ENCODE measurements at regions not wholly inside any gene's neighbourhood (a gene's known extent, or its start where the extent isn't known, plus 50 kb on each side); places are given as distances from the start of the nearest gene placed in this dataset.

DNA sequence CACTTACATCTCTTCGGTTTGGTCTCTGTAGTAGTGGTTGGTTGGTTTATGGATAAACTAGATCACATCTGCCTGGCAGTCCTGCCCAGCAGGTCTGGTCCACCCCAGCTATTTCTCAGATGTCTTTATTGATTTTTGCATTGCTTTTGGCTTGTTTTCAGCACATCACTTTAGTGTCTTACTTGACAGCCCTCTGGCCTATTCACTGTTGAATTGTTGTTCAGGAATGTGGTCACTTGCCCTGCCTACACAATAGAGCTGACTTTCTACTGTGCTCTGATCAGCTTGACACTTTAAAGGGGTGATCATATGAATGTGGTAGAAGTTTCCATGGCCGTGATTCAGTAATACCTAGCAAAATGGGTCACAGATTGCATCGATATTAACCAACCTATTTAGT is 719.2 kb upstream of the LRRN3 start:
- no peak overlapping the region for H3K4me3 ChIP-seq (ENCODE audit: low read depth, low read length)
- TF ChIP-seq, protein P1, sequence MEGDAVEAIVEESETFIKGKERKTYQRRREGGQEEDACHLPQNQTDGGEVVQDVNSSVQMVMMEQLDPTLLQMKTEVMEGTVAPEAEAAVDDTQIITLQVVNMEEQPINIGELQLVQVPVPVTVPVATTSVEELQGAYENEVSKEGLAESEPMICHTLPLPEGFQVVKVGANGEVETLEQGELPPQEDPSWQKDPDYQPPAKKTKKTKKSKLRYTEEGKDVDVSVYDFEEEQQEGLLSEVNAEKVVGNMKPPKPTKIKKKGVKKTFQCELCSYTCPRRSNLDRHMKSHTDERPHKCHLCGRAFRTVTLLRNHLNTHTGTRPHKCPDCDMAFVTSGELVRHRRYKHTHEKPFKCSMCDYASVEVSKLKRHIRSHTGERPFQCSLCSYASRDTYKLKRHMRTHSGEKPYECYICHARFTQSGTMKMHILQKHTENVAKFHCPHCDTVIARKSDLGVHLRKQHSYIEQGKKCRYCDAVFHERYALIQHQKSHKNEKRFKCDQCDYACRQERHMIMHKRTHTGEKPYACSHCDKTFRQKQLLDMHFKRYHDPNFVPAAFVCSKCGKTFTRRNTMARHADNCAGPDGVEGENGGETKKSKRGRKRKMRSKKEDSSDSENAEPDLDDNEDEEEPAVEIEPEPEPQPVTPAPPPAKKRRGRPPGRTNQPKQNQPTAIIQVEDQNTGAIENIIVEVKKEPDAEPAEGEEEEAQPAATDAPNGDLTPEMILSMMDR (IDR thresholded peaks at IDR 0.05; ENCODE audit: borderline replicate concordance, insufficient read depth, low read depth, low read length) = no peak

DNA sequence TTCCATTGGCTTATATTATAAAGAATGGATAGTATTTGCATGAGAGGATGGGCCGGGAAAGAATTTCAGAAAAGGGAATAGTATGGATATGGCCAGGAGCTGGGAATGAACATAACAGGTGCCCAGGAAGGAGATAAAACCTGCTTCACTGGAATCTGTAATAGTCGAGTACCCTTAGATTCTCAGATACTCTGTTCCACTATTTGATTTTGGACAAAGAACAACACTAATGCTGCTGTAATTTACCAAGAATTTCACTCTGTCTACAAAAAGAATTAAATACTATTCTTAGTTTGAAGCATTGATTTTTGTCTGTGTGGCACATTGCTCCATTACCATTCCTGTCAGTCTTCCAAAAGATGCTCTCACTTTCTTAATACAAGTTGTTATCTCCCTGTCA is 718.2 kb upstream of the LRRN3 start:
- H3K4me3 ChIP-seq (ENCODE audit: low read depth, low read length) = no peak overlapping the region
- TF ChIP-seq, protein P1 (IDR thresholded peaks at IDR 0.05; ENCODE audit: borderline replicate concordance, insufficient read depth, low read depth, low read length) = no peak

DNA sequence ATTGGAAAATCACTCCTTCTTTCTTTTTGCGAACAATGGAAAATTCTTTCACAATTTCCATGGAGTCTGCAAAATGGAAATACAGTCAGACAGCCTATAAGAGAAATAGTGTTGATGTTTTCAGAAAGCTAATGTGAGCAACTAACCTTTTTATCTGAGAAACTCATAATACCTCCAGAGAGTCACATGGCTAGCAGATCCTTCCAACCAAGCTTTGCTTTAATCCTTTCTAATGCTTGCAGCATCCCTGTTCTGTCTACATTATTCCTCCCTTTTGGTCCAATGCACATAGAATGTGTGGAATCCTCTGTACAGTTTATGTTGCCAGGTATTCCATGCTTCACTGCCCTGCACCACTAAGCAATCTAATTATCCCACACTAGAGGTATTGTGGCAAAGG is 717.5 kb upstream of the LRRN3 start:
- TF ChIP-seq, protein P1 (IDR thresholded peaks at IDR 0.05; ENCODE audit: borderline replicate concordance, insufficient read depth, low read depth, low read length) = no peak
- no peak overlapping the region for H3K4me3 ChIP-seq (ENCODE audit: low read depth, low read length)

DNA sequence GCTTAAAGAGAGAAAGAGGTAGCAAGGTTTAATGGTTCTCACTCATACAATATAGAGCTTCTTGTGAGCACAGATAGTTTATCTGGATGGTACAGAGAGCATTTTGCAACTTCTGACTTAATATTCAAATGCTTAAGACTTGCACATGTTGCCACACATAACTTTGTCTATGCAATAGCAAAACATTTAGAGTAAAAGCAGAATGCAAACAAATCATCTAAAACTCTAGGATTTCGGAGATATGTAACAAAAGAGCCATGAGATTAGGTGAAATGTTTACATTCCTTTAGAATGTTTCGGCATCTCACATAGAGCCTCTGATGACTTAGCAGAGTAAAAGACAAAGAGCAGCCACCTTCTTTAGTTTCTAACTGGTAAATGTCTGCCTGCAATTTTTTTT is 717.1 kb upstream of the LRRN3 start:
- no peak overlapping the region for H3K4me3 ChIP-seq (ENCODE audit: low read depth, low read length)
- TF ChIP-seq, protein P1 (IDR thresholded peaks at IDR 0.05; ENCODE audit: borderline replicate concordance, insufficient read depth, low read depth, low read length) = no peak

DNA sequence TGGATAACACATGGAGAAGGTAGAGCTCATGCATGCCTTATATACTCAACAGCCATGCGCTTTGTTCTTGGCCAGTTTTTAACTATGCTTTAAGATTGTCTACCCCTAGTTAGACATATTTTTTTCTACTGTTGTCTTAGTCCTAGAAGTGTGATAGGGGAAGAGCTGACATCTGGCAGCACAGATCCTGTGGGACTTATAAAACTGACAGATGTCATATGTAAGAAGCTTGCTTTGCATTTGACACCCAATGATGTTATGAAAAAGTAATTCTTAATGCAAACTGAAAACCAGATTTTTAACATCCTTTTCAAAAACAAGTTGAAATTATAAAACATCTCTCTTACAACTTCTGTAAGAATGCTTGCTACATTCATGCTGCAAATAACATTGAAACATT is 715.9 kb upstream of the LRRN3 start:
- TF ChIP-seq, protein P1 (IDR thresholded peaks at IDR 0.05; ENCODE audit: borderline replicate concordance, insufficient read depth, low read depth, low read length) = no peak
- H3K4me3 ChIP-seq (ENCODE audit: low read depth, low read length) = no peak overlapping the region

DNA sequence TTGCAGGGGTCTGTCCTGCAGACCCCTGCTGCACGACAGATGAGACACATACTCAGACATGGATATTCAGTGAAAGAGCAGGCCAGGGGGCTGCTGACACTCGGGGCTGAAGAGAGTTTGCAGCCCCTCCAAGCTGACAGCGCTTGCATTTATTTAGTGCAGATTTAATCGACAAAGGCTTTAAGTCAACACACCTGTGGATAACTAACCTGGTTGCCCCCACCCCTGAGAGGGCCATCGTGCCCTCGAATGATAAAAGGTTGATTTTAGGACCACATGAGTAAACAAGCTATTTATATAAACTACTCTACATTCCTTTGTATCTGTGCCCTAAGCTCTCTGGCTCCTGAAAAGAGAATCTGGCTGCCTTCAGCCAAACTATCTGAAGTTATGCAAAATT is 708.2 kb upstream of the LRRN3 start:
- H3K4me3 ChIP-seq (ENCODE audit: low read depth, low read length) = no peak overlapping the region
- TF ChIP-seq, protein P1 (IDR thresholded peaks at IDR 0.05; ENCODE audit: borderline replicate concordance, insufficient read depth, low read depth, low read length) = no peak

DNA sequence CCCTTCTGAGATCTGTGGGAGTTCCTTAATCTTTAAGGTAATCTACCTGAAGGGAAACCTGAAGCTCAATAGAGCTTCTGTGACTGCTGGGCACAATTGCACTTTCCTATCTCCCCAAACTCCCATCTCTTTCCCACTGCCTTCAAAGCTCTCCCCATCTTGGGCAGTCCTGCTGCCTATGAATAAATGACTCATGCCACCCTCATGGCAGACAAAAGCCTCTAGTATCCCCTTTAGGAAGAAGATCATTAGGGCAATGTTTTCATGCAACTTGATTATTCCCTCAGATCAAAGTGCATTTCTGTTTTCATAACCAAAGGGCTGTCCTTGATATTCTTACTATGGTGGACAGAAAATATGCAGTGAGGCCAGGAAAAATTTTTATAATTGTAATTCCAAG is 704.9 kb upstream of the LRRN3 start:
- H3K4me3 ChIP-seq (ENCODE audit: low read depth, low read length) = no peak overlapping the region
- TF ChIP-seq, protein P1 (IDR thresholded peaks at IDR 0.05; ENCODE audit: borderline replicate concordance, insufficient read depth, low read depth, low read length) = no peak

Data from GM12875 (cell line).